Astrocyte of the cerebellum (primary cell): ENCODE measurements at regions not wholly inside any gene's neighbourhood (a gene's known extent, or its start where the extent isn't known, plus 50 kb on each side); places are given as distances from the start of the nearest gene placed in this dataset.
A peak's percentile ranks its signal among the peaks of the same experiment; 100 is the strongest.

ENCODE experiments used
- DNase-seq: peaks from one replicate; pipeline ENCODE4 v3.0.0-alpha.2; 2011; ENCODE audit warnings: low read depth
- H3K4me3 ChIP-seq: 2 replicates; pipeline ENCODE4 v1.5.1; 2011; ENCODE audit warnings: mild to moderate bottlenecking, low read depth, low read length, moderate library complexity
- in situ Hi-C: cut with HindIII; loops from 2 replicates; pipeline ENCODE4 v1.10.0; 2017; ENCODE audit warnings: low sequenced_read_pairs
- TF ChIP-seq, protein P1 (sequence below): IDR thresholded peaks from 2 replicates; pipeline ENCODE4 v1.5.1; 2012; ENCODE audit warnings: low read length, low read depth, moderate library complexity, mild to moderate bottlenecking; ENCODE audit errors: missing control alignments

DNA sequence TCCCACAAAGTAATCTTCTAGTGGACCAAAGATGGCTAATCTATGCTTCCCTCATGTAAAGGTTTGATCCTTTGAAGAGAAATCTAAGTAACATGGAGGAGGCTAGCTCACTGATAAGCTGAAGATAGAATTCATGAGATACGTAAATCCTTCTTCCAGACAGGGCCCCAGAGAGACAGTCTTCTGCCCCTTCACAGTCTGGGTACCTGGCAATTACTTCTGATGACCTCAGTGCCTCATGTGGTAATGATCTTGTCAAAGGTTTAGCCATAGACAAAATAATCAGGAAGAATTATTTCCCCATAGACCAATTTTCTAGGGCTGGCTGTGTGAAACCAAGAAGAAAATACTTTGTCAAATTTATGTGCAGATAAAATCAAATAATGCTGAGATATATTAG is 495.8 kb downstream of the METTL4 start:
- TF ChIP-seq, protein P1, sequence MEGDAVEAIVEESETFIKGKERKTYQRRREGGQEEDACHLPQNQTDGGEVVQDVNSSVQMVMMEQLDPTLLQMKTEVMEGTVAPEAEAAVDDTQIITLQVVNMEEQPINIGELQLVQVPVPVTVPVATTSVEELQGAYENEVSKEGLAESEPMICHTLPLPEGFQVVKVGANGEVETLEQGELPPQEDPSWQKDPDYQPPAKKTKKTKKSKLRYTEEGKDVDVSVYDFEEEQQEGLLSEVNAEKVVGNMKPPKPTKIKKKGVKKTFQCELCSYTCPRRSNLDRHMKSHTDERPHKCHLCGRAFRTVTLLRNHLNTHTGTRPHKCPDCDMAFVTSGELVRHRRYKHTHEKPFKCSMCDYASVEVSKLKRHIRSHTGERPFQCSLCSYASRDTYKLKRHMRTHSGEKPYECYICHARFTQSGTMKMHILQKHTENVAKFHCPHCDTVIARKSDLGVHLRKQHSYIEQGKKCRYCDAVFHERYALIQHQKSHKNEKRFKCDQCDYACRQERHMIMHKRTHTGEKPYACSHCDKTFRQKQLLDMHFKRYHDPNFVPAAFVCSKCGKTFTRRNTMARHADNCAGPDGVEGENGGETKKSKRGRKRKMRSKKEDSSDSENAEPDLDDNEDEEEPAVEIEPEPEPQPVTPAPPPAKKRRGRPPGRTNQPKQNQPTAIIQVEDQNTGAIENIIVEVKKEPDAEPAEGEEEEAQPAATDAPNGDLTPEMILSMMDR: no peak
- DNase-seq: no peak
- in situ Hi-C loops: no loop called here
- H3K4me3 ChIP-seq: no peak overlapping the region

DNA sequence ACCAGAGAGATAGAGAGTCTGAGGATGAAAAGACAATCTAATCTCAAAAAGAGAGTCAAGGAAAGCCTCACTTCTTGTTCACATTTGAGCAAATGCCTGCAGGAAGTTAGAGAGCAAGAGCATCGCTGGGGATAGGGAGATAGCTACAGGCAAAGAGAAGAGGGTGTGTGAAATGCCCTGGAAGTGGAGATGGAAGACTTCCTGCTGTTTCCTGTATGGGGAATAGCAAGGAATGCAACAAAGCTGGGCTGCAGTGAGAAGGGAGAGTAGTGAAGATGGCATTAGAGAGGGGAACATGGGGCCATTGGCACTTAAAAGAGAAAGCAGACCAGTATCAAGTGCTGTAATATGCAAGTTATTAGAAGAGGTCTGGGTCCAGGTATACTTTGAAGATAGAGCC is 488.6 kb downstream of the METTL4 start:
- DNase-seq: no peak
- H3K4me3 ChIP-seq: no peak overlapping the region
- in situ Hi-C loops: no loop called here
- TF ChIP-seq, protein P1: no peak

DNA sequence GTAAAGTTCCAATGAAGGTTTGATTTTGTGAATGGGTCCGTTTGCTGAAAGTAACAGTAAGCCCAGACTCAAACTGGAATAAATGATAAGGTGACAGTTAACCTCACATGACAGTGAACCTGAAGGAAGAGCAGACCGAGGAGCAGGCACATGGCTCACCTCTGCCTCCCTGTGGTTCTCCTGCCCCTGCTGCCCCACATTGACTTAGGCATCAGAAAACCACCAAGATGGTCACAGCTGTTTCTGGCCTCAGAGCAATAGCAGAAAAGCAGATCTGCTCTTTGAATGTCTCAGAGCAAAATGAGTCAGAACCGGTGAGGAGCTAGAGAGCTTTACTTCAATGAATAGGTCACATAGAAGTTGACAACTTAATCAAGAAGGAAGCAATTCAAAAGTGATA is 487.6 kb downstream of the METTL4 start:
- no peak for DNase-seq
- no peak overlapping the region for H3K4me3 ChIP-seq
- in situ Hi-C loops: no loop called here
- TF ChIP-seq, protein P1: peak; percentile 7

DNA sequence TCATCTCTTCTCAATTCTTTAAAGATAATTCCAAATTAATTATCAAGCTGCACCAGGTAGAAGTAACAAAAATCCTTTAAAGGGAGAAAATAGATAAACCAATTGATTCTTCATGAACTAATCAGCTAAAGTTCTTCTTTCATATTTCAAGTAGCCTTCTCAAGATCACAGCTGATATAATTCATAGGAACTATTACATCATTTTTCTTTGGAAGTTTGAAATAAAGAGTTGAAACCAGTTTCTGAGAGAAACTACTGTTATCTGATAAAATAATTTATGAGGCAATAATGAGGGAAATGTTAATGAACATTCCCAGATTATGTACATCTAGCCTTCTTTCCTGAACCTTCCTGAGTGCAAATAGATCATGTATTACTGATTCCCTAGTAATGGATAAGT is 484.9 kb downstream of the METTL4 start:
- in situ Hi-C loops: no loop called here

DNA sequence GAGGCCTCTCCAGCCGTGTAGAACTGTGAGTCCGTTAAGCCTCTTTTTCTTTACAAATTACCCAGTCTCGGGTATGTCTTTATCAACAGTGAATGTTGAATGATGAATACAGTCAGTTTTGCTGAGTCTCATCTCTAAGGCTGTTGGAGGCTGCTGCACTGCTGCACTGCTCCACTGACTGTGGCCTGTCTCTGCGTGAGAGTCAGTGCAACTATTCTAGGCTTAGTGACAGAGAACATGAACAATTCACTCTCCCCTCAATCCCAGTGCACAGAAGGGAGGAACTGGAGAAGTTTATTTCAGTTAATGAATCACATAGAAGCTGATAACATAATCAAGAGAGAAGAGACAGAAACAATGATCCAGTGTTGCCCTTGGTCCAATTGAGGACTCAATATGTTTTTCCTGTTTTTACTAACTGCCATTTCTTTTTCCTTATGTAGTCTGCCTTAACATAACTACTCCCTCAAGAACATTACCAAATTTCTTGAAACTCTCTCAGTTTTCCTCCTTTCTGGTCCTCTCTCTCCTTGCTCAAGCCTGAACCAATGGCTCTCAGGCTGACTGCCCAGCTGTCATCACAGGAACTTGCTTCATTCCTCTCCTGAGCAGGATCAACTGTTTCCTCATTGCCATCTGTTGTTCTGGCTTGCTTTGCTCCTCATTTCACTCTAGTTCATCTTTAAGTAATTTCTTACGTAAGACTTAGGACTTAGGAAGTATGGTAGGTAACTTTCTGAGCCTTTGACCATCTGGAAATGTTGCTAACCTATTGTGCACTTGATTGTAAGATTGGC is 483.2 kb downstream of the METTL4 start:
- H3K4me3 ChIP-seq: no peak overlapping the region
- in situ Hi-C loops: no loop called here
- TF ChIP-seq, protein P1: no peak
- no peak for DNase-seq

More for the DNA sequence above, 484.9 kb downstream of the METTL4 start:
- H3K4me3 ChIP-seq: no peak overlapping the region
- DNase-seq: no peak
- TF ChIP-seq, protein P1: no peak

DNA sequence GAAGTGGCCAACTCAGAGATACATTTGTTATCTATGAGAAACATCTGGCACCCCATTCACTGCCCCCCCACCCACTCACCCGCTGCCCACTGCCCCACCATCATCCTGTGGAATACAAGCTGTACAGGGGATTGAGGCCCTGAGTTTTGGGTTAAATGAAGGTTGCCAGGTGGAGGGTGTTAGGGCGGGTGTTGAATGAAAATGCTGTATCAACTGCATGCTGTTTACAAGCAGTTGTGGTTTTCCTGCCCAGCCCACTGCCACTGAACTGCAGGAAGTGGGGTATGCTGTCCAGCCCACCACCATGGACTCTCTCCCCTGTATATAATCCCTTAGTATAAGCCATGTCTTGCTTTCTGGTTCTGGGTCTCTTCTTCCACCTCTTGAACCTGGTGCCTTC is 481.9 kb downstream of the METTL4 start:
- no peak overlapping the region for H3K4me3 ChIP-seq
- no peak for DNase-seq
- TF ChIP-seq, protein P1: no peak
- in situ Hi-C loops: no loop called here
